ENCODE measurements at regions not wholly inside any gene's neighbourhood (a gene's known extent, or its start where the extent isn't known, plus 50 kb on each side); places are given as distances from the start of the nearest gene placed in this dataset.
A peak's percentile ranks its signal among the peaks of the same experiment; 100 is the strongest.

DNA sequence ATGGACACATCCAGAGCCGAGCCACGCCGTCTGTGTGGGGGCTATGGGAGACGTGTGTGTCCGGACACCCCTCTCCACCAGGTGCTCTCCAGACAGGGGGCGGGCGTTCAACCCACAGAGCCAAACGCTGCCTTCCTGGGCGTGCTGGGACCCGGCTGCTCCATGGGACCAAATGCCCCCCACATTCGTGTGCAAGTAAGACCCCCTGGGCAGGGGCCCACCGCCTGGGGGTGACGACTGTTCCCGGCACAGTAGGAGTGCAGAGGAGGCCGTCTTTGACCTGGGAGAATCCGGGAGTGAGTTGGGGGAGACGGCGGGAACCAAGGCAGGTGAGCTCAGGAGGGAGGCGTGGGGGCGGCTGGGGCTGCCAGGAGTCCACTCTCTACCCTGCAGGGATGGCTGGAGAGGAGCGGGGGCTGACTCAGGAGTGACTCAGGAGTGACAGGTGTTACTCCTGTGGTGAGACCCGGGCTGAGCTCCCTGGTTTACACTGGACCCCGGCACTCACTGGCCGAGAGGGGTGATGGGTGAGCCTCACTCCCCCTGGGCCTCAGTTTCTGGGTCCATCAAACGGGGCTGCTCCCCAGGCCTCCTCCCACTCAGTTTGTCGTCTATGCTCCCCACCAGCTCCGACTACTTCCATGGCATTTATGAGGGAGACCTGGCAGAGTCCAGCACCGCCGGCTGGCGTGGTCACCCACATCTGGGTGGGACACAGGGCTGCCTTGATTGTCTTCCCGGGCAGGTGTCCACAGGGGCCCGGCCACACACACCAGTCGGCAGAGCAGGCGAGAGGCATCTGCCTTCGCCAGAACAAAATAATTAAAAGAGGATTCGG is 95.0 kb downstream of the MICALL2 start:
- Histone ChIP-seq H3K27me3 (ENCODE audit: control insufficient read depth, insufficient read depth, low read length) (peaks cover 8% of the 10 kb centered on the region), H3K4me1 (ENCODE audit: control insufficient read depth, insufficient read depth, low read length) (no peaks in the 10 kb centered on the region), H3K36me3 (ENCODE audit: control insufficient read depth, insufficient read depth, low read length) (no peaks in the 10 kb centered on the region), H3K9ac (ENCODE audit: low read depth, low read length) (no peak overlapping the region), H3K4me3 (ENCODE audit: low read depth, low read length) (no peak overlapping the region), H3K9me3 (ENCODE audit: control insufficient read depth, insufficient read depth, low read length) (no peaks in the 10 kb centered on the region), H3K27ac (ENCODE audit: low read depth, low read length) (no peak overlapping the region)

DNA sequence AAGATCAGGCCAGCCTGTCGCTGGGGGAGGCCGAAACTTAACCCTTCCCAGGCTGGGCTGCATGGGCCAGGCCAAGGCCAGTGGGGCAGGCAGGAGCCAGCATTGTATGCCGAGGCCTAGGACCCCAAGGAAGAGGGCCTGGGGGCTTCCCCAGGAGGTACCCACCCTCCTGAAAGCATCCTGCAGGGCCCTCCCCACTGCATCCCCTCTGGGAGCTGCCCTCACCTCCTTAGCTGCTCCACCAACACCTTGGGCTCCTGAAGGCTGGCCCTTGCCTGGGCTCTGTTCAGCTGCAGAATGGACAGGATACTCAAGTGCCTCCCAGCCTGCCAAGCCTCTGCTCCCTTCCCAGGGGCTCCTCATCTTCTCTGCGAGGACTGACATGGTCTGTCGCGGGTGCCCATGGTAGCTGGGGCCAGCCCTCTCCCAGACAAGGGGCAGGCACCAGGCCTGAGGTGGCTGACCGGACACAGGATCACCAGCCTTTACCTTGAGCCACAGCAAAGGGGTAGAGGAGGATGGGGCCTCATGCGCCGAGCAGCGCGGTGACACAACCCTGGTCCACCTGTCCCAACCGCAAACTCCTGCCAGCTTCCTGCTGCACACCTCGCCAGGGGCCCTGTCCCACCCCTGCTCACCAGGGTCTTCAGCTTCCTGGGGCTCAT is 94.2 kb downstream of the MICALL2 start:
- Histone ChIP-seq H3K9me3 (ENCODE audit: control insufficient read depth, insufficient read depth, low read length) (no peaks in the 10 kb centered on the region), H3K27me3 (ENCODE audit: control insufficient read depth, insufficient read depth, low read length) (peaks cover 12% of the 10 kb centered on the region), H3K4me1 (ENCODE audit: control insufficient read depth, insufficient read depth, low read length) (peaks cover 4% of the 10 kb centered on the region; the same call in 1 of the 2 replicates), H3K4me3 (ENCODE audit: low read depth, low read length) (no peak overlapping the region), H3K27ac (ENCODE audit: low read depth, low read length) (no peak overlapping the region), H3K36me3 (ENCODE audit: control insufficient read depth, insufficient read depth, low read length) (no peaks in the 10 kb centered on the region), H3K9ac (ENCODE audit: low read depth, low read length) (no peak overlapping the region)

DNA sequence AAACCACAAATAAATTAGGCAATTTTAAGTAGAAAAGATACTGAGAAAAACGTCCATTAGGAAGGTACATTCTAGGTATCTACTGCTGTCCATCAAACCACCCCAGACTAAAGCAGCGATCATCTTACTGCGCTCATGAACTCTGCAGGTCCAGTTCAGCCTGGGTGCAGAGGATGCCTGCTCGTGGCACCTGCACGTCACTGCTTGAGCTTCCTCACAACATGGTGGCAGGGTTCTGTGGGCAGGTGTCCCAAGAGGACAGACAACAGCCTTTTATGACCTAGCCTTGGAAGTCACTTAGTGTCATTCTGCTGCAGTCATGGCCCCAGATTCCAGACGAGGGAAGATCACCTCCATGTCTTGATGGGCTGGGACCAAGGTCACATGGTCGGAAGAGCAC is 93.4 kb downstream of the MICALL2 start:
- H3K4me1 ChIP-seq (ENCODE audit: control insufficient read depth, insufficient read depth, low read length) = peaks cover 4% of the 10 kb centered on the region; the same call in 1 of the 2 replicates
- H3K36me3 ChIP-seq (ENCODE audit: control insufficient read depth, insufficient read depth, low read length) = no peaks in the 10 kb centered on the region
- peaks cover 17% of the 10 kb centered on the region for H3K27me3 ChIP-seq (ENCODE audit: control insufficient read depth, insufficient read depth, low read length)
- no peaks in the 10 kb centered on the region for H3K9me3 ChIP-seq (ENCODE audit: control insufficient read depth, insufficient read depth, low read length)
- H3K9ac ChIP-seq (ENCODE audit: low read depth, low read length) = no peak overlapping the region
- H3K27ac ChIP-seq (ENCODE audit: low read depth, low read length) = no peak overlapping the region
- no peak overlapping the region for H3K4me3 ChIP-seq (ENCODE audit: low read depth, low read length)

DNA sequence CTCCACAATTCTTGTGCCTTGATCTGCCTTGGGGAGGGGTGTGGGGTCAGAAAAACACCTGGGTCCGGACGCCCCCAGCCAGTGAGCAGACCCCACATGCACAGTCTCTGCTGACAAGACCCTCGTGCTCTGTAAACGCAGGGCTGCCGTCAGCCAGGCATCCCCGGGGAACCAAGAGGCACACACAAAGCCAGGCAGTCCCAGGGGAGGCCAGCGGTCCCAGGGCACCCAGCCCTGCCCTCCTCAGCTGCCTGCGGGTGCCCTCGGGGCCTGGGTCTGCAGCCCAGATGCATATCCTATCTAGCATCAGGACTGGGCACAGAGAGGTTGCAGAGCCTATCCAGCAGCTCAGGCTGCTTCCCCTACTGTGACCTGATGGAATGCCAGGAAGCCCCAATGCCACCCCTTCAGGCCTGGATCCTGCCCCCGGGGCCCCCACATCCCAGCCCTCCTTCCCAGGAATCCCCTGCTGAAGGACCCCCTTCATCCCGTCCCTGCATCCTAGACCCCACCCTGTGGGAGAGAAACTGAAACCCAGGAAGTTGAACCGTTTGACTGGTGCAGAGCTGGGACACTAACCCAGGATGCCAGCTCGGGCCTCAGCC is 92.4 kb downstream of the MICALL2 start:
- Histone ChIP-seq H3K4me1 (ENCODE audit: control insufficient read depth, insufficient read depth, low read length) (peaks cover 4% of the 10 kb centered on the region; the same call in 1 of the 2 replicates), H3K27me3 (ENCODE audit: control insufficient read depth, insufficient read depth, low read length) (peaks cover 17% of the 10 kb centered on the region), H3K9ac (ENCODE audit: low read depth, low read length) (no peak overlapping the region), H3K4me3 (ENCODE audit: low read depth, low read length) (no peak overlapping the region), H3K9me3 (ENCODE audit: control insufficient read depth, insufficient read depth, low read length) (no peaks in the 10 kb centered on the region), H3K36me3 (ENCODE audit: control insufficient read depth, insufficient read depth, low read length) (no peaks in the 10 kb centered on the region), H3K27ac (ENCODE audit: low read depth, low read length) (no peak overlapping the region)

DNA sequence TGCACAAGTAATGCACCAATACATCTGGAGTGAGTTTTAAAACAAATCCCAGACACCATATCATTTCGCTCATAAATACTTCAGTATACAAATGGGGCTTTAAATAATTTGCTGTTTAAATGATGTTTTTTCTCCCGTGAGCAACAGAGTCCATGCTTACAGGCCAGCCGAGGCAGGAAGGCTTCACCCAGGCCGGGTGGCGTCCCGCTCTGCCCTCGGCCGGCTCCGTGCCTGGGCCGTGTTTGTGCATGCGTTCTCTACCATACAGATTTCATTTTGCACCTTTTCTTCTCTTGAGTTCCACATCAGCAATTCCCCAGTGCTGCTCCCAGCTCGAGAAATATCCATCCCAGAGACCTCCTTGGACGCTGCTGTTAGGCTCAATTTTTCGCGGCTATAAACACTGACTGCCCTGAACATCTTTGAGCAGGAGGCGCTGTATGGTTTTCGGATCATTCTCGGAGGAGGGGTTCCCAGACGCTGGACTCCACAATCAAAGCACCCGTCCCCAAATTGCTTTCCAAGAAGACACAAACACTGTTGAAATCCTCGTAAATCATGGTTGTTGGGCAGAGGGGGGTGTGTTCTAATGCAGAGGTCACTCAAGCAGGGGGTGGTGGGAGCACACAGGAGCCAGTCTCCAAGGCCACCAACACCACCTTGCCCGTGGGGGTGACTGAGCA is 91.6 kb downstream of the MICALL2 start:
- Histone ChIP-seq H3K36me3 (ENCODE audit: control insufficient read depth, insufficient read depth, low read length) (no peaks in the 10 kb centered on the region), H3K27ac (ENCODE audit: low read depth, low read length) (no peak overlapping the region), H3K9me3 (ENCODE audit: control insufficient read depth, insufficient read depth, low read length) (no peaks in the 10 kb centered on the region), H3K9ac (ENCODE audit: low read depth, low read length) (no peak overlapping the region), H3K4me1 (ENCODE audit: control insufficient read depth, insufficient read depth, low read length) (peaks cover 4% of the 10 kb centered on the region; the same call in 1 of the 2 replicates), H3K27me3 (ENCODE audit: control insufficient read depth, insufficient read depth, low read length) (peaks cover 17% of the 10 kb centered on the region), H3K4me3 (ENCODE audit: low read depth, low read length) (no peak overlapping the region)

DNA sequence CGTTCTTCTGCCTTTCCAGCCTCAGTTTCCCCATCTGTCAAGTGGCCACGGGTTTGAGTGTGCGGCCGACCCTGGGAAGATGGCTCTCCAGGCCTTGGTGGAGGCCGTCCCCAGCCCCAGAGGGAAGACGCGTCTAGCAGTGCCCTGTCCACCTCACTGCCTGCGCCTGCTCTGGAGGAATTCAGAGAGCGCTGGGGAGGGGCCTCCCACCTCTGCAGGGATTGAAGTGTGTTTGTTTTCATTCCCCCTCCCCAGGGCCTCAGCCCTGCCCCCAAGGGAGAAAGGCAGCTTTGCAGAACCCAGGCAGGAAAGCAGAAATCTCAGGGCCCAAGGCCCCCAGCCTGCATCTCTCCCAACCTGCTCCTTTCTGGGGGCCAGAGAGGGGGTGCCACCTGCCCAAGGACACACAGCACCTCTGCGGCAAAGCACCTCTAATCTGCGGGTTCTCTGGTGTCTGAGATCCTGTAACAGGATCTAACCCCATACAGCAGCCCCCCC is 91.0 kb downstream of the MICALL2 start:
- no peak overlapping the region for H3K9ac ChIP-seq (ENCODE audit: low read depth, low read length)
- H3K27me3 ChIP-seq (ENCODE audit: control insufficient read depth, insufficient read depth, low read length) = peaks cover 17% of the 10 kb centered on the region

DNA sequence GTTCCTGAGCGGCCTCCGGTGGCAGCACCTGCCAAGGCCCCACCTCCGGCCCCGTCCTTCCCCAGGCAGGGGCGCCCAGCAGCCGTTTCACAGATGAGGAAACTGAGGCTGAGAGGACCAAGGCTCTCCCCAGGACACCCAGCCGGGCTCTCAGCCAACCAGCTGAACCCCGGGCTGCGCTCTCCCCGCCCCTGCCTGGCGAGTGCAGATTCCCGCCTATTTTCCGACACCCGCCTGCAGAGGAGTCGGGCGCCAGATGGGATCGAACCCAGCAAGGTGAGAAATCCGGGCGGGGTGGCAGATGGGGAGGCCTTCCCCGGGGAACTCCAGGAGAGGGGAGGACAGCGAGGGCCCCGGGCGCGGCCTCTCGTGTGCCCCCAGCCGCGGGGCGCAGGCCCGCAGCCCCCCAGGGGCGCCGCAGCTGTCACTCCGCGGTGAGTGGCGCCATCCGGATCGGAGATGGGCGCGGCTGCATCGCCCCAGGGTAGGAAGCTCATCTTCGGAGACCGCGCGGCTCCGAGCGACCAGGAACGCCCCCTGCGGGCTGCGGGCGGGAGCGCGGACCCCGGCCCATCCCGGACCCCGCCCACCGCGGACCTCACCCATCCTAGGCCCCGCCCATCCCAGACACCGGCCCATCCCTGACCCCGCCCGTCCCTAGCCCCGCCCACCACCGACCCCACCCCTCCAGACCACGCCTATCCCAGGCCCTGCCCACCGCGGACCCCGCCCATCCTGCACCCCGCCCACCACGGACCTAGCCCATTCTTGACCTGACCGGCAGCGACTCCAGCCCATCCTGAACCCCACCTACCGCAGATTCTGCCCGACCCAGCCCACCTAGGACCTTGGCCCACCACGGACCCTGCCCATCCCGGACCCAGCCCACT is 90.3 kb downstream of the MICALL2 start:
- Histone ChIP-seq H3K4me3 (ENCODE audit: low read depth, low read length) (peak overlapping the region; percentile 54), H3K9ac (ENCODE audit: low read depth, low read length) (no peak overlapping the region), H3K27me3 (ENCODE audit: control insufficient read depth, insufficient read depth, low read length) (peaks cover 17% of the 10 kb centered on the region), H3K36me3 (ENCODE audit: control insufficient read depth, insufficient read depth, low read length) (no peaks in the 10 kb centered on the region), H3K27ac (ENCODE audit: low read depth, low read length) (no peak overlapping the region), H3K4me1 (ENCODE audit: control insufficient read depth, insufficient read depth, low read length) (peaks cover 4% of the 10 kb centered on the region; the same call in 1 of the 2 replicates), H3K9me3 (ENCODE audit: control insufficient read depth, insufficient read depth, low read length) (no peaks in the 10 kb centered on the region)

More for the DNA sequence above, 91.0 kb downstream of the MICALL2 start:
- no peak overlapping the region for H3K27ac ChIP-seq (ENCODE audit: low read depth, low read length)
- peaks cover 4% of the 10 kb centered on the region; the same call in 1 of the 2 replicates for H3K4me1 ChIP-seq (ENCODE audit: control insufficient read depth, insufficient read depth, low read length)
- H3K4me3 ChIP-seq (ENCODE audit: low read depth, low read length) = no peak overlapping the region; the same call in 1 of the 2 replicates
- no peaks in the 10 kb centered on the region for H3K9me3 ChIP-seq (ENCODE audit: control insufficient read depth, insufficient read depth, low read length)
- H3K36me3 ChIP-seq (ENCODE audit: control insufficient read depth, insufficient read depth, low read length) = no peaks in the 10 kb centered on the region

DNA sequence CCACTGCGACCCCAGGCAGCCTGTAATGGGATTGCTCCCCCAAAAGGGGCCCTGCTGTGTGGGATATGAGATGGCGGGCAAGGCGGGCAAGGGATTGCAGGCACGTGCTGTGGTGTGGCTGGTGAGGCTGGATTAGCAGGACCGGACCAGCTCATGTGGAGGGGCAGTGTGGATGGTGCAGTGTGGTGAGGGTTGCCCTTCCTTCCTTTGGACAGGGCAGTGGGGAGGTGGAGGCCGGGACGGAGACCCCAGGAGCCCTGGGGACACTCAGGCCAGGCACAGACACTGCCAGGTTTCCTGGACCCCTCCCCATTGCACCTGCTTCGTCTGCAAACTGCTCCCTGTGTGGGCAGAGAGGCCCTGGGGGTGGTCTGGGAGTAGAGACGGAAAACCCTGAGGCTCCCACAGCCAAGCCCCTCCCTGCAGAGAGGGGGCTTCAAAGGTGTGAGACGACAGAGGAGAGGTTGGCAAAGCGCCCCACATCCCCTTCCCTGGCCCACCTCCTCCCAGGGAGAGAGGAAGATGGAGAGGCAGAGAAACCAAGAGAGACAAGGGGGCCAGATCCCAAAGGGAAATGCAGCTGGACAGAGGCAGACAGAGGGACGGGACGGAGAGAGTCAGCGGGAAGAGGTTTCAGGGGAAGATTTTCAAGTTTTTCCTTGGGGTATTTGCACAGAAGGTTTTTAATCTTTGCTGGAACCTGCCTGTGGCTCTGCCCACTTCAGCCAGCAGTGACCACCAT is 89.2 kb downstream of the MICALL2 start:
- H3K36me3 ChIP-seq (ENCODE audit: control insufficient read depth, insufficient read depth, low read length) = no peaks in the 10 kb centered on the region
- H3K4me1 ChIP-seq (ENCODE audit: control insufficient read depth, insufficient read depth, low read length) = peaks cover 4% of the 10 kb centered on the region; the same call in 1 of the 2 replicates
- no peak overlapping the region for H3K27ac ChIP-seq (ENCODE audit: low read depth, low read length)
- peaks cover 17% of the 10 kb centered on the region for H3K27me3 ChIP-seq (ENCODE audit: control insufficient read depth, insufficient read depth, low read length)
- no peak overlapping the region for H3K9ac ChIP-seq (ENCODE audit: low read depth, low read length)
- no peak overlapping the region for H3K4me3 ChIP-seq (ENCODE audit: low read depth, low read length)
- H3K9me3 ChIP-seq (ENCODE audit: control insufficient read depth, insufficient read depth, low read length) = no peaks in the 10 kb centered on the region

DNA sequence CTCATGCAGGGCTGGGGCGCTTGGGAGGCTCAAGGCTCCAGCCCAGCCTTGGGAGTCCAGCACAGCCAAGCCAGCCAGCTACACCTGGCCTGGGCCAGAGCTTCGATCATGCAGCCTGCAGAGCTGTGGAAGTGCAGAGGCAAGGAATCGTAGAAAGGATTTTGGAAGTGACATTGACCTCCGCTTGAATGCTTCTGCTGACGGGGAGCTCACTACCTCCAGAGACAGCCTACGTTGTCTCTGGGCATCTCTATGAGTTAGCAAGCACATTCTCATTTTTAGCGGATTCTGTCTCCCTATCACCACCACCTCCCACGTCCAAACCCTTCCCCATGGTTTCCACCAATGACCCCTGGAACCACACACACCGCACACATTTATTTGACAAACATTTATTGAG is 88.5 kb downstream of the MICALL2 start:
- Histone ChIP-seq H3K27me3 (ENCODE audit: control insufficient read depth, insufficient read depth, low read length) (peaks cover 17% of the 10 kb centered on the region), H3K4me3 (ENCODE audit: low read depth, low read length) (no peak overlapping the region), H3K4me1 (ENCODE audit: control insufficient read depth, insufficient read depth, low read length) (peaks cover 4% of the 10 kb centered on the region; the same call in 1 of the 2 replicates), H3K9me3 (ENCODE audit: control insufficient read depth, insufficient read depth, low read length) (no peaks in the 10 kb centered on the region), H3K36me3 (ENCODE audit: control insufficient read depth, insufficient read depth, low read length) (no peaks in the 10 kb centered on the region), H3K9ac (ENCODE audit: low read depth, low read length) (no peak overlapping the region), H3K27ac (ENCODE audit: low read depth, low read length) (no peak overlapping the region)

All from HUES48 (cell line).